Nucleus accumbens (tissue), 56 donors: ENCODE measurements at regions not wholly inside any gene's neighbourhood (a gene's known extent, or its start where the extent isn't known, plus 50 kb on each side); places are given as distances from the start of the nearest gene placed in this dataset.

Experiments
- DNase-seq, 56 donors: peaks; one replicate each; lab custom pipeline; 2025; lab: John Stamatoyannopoulos, UW

DNA sequence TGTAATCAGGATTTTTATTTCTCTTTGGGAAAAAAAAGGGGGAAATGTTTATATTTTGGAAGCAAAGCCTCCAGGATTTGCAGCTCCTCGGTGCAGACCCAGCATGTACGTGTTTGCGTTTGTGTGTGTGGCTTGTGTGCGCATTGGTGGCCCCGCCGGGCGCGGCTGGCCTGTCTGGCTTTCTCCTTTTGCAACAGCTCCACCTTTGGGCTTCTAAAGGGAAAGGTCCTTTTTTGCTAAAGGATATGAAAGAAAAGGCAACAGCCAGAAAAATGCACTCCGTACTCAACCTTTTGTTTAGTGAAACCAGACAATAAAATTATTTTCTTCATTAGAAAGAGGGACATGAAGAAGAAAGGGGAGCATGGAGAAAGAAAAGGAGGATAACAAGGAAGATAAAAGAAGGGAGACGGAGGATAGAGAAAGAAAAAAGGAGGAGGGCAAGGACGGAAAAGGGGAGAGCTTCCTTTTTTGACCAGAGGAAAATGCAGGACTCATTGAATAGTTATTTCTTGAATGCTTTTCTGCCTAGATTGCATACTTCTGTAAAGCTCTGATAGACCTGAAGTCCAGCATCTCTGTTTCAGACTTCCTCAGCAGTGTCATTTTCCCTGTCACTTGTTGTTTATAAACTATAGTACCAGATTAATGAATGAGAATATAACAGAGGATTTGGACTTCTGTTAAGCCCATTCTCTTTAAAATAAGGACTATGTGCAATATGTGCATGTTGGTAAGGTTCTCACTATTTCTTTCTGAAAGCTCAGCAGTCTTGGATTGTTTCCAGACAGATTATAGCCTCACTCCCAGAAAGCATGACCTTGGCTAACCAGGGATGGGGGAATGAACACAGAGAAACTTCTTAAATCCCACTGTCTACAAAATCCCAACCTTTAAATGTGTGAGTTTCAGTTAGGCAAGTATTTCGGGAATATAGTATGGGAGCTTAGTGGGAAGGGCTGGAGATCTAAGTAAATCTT is 563.1 kb upstream of the PIK3C3 start:
- peak in 37 of 56 donors; percentile 2 to 66 (median 12) for DNase-seq

- DNase-seq: no peak
Observed at GRCh38 chr18:41390309-41390708, 564.7 kb upstream of the PIK3C3 start.

DNA sequence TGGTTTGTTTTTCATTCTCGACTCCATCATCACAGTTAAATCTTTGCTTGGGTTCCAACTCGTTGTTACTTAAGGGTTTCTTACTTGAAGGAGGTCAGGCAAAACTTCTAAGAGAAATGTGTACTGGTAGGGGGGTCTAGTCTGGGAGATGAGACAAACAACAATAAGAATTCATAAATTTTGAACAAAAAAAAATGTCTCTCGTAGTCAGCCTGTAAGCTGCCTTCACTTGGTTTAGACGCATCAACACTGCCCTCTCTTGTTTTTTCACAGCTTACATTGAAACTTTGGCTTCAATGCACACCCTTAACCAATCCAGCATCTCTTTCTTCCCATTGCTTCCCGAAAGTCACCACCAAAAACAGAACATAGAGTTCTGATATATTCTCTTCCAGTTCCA is 576.4 kb upstream of the PIK3C3 start:
- no peak for DNase-seq

DNA sequence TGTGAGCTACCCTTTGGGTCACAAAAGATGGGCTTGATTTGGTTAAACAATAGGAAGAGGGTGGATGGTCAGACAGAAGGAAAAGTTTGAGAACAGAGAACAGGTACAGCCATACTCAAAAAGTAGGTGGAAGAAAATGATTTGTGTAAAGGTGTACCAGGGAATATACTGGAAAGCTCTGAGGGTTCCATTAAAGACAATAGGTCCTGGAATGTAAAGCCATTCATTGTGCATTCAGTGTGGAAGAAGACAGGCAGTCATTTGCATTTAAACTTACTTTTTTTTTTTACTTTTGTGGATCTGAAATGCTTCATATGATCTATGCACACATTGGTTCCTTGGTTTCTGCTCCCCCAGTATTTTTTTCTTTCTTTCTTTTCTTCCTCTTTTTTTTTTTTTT is 581.4 kb upstream of the PIK3C3 start:
- no peak for DNase-seq

DNA sequence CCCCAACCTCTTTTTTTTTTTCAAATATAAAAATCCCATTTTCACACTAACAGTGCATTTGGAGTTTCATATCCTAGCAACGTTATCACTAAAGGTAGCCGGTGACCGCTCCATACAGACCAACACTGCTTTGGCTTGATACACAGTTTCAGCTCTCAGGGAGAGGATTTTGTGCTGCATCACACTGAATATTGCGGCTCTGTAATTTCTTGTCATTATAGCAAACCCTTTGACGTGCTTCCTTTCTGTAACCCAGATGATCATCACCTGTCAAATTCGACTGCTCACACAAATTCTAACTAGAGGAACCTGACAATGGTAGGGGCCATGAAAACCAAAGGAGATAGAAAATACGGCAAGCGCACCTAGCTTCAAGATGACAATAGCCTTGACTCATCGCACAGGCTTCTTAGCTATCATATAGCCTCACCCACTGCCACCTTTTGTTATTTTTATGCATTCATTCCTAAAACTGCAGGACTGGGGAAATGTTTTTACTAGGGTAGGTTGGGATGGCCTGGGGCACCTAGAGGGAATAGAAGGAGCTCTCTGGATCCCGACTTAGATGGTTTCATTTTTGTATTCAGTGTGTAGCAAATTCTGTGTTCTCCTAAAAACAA is 582.9 kb upstream of the PIK3C3 start:
- DNase-seq: no peak

DNA sequence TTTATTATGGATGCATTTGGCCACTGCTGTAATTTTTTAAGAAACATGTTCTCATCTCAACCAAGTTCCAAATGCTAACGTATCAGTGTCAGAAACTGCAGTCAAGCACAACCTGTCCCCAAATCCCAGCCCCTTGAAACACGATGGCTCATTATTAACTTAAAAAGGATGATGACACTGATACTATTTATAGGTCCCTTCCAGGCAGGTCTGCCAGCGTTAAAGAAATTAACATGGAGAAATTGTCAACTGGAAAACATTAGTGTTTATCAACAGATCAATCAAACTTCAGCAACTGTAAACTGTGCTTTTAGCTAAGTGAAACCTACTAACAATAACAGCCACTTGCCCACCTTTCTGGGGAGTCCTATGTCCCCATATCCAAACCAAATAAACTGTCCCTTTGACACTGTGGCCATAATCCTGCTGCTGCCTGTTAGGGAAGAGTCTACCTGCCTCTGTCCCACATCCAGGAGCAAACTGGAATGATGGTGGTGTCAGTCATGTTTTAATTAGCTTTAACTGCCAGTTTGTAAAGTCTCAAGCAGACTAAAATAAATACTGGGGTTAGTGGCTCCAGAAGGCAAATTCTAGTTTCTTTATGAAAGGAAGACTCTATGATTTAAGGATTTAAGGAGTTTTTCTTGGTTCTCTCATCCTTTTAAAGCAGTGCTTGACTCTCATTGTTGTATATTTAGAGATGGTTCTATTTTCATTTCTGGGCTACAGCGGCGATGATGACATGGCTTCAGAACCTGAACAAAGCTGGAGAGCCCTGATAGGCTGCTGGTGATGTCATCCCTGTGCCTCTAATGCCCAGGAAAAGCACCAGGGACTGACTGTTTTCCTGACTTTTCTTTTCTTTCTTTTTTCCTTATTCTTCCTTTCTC is 583.6 kb upstream of the PIK3C3 start:
- DNase-seq: no peak

GRCh38 chr18:41370740-41371139 is 584.3 kb upstream of the PIK3C3 start:
- DNase-seq: no peak

DNA sequence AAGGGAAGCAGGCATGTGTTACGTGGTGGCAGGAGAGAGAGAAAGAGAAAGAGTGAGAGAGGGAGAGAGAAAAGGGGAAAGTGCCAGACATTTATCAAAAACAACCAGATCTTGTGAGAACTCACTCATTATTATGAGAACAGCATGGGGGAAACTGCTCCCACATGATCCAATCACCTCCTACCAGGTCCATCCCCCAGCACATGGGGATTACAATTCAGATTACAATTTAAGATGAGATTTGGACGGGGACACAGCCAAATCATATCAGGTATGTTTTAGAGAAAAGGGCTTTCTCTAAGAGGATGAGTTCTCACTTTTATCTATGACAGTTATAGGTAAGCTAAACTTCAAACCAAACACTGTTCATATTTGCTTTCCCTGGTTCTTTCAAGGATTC is 597.3 kb upstream of the PIK3C3 start:
- no peak for DNase-seq

DNA sequence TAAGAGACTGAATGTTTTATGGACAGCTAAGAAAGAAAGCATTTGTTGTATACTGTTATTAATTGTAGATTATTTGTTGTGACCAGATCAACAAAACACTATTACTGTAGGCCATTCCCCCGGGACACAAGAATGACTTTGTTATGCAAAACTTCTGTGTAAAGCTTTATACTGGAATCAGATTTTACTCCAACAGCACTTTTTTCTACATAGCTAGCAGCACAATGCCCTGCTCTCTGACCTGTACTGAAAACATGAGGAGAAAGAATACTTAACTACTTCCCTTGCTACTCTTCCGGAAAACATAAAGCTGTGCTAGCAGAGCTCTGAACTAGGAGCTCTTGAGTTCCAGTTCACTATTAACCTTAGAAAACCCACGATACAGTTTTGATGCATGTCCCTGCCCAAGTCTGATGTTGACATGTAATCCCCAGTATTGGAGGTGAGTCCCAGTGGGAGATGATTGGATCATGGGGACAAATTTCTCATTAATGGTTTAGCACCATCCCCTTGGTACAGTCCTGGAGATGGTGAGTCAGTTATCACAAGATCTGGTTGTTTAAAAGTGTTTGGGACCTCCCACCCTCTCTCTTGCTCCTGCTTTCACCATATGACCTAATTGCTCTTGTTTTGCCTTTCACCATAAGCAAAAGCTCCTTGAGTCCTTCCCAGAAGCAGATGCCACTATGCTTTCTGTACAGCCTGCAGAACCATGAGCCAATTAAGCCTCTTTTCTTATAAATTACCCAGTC is 601.1 kb upstream of the PIK3C3 start:
- DNase-seq: no peak

DNA sequence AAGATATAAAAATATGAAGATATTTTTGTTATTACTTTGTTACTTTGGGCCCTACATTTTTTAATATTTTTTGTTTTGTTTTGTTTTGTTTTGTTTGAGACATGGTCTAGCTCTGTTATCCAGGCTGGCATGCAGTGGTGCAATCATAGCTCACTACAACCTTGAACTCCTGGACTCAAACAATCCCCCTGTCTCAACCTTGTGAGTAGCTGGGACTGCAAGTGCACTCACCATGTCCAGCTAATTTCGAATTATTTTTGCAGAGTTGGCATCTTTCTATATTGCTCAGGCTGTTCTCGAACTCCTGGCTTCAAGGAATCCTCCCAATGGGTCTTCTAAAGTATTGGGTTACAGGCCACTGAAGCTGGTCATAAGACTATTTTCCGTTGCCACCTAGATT is 603.6 kb upstream of the PIK3C3 start:
- DNase-seq: no peak

- no peak for DNase-seq
Observed at GRCh38 chr18:41347057-41347456, 608.0 kb upstream of the PIK3C3 start.

DNA sequence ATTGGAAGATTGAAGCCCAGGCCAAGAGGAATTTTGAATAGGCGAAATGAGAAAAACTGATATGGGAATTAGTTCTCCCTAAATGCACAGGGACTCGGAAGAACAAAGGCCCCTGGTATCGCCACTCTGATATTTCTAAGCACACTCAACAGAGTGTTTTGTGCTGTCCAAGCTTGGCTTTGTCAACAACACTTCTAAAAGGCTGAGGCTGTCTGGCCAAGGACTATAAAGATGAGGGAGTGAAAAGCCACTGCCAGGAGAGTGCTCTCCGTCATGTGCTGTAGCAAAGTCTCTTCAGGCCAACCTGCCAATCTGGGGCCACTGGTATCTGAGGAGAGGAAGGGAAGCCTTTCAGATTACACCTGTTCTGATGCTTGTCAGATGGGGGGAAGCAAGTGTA is 611.2 kb upstream of the PIK3C3 start:
- DNase-seq: no peak

DNA sequence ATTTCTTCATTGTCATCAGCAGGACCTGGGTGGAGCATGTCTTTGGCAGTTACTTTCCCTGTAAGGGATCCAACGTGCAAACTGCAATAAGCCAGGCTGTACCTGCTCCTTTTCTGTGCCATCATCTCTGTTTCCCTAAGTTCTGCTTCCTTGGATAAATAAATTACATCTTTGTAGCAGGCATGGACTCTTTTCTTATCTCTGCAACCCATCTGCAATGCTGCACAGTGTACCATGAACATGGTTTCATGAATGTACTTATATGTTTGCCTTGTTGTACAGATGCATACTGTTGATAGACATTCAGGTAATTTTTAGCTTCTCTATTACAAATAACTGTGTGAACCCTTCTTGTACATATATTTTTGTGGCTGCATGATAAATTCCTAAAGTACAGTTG is 616.7 kb upstream of the PIK3C3 start:
- DNase-seq: no peak

GRCh38 chr18:41331661-41332060 is 623.4 kb upstream of the PIK3C3 start:
- DNase-seq: no peak

GRCh38 chr18:41326311-41326710 is 628.7 kb upstream of the PIK3C3 start:
- DNase-seq: no peak

DNA sequence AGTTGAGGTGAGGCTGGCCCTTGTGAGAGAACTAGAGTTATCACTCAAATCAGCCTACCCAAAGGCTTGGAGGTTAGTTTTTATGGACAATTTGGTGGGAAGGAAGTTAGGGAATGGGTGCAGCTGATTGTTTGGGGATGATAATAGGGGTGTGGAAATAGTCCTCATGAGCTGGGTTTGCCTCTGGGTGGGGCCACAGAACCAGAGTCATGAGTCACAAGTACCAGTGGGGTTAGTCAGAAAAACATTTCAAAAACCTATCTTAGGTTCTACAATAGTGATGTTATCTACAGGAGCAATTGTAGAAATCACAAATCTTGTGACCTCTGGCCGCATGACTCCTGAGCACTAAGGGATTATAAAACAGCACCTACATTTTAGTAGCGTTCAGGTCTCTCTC is 630.1 kb upstream of the PIK3C3 start:
- DNase-seq: no peak

- no peak for DNase-seq
Observed at GRCh38 chr18:41324020-41324791, 630.8 kb upstream of the PIK3C3 start.

DNA sequence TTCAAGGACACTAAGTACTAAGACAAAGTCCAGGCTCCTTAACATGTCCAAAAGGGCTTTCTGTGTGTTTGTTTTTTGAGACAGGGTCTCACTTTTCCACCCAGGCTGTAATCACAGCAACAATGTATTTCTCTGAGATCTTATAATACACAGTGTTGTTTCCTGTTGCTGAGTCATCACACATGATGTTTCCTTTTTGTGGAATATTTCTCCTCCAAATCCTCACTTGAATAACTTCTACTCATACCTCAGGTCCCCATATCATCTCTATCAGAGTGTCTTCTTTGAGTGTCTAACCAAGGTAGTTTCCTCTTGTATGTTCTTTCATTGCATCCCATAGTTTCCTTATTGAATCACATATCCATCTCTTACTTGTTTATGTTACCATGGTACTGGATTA is 632.0 kb upstream of the PIK3C3 start:
- DNase-seq: no peak

GRCh38 chr18:41320100-41320499 is 634.9 kb upstream of the PIK3C3 start:
- no peak for DNase-seq

GRCh38 chr18:41315134-41315533 is 639.9 kb upstream of the PIK3C3 start:
- DNase-seq: no peak
